CD1c-positive myeloid dendritic cell (primary cell): ENCODE measurements at regions not wholly inside any gene's neighbourhood (a gene's known extent, or its start where the extent isn't known, plus 50 kb on each side); places are given as distances from the start of the nearest gene placed in this dataset.

ENCODE experiments used
- DNase-seq: peaks from one replicate; pipeline ENCODE4 v3.0.0-alpha.2; 2016; ENCODE audit errors: extremely low spot score

- no peak for DNase-seq
Observed at GRCh38 chr13:103354171-103354570, 288.0 kb upstream of the SLC10A2 start.

GRCh38 chr13:103351035-103351828 lies 285.0 kb upstream of the SLC10A2 start:
- no peak for DNase-seq

DNA sequence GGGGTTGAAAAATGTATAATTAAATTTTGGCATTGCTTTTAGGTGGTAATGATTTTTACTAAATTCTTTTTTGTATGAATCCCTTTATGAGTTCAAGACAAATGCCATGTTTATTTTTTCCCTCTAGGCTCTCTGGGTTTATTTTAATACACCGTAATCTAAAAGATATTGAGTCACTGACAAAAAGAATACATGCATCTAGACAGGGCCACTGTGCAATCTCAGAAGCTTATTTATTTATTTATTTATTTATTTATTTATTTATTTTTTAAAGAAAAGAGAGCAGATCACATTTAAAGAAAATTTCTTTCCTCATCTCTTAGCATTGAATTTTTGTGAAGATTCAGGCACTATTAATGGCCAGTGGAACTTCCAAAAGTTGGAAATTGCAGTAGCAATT lies 283.9 kb upstream of the SLC10A2 start:
- no peak for DNase-seq

DNA sequence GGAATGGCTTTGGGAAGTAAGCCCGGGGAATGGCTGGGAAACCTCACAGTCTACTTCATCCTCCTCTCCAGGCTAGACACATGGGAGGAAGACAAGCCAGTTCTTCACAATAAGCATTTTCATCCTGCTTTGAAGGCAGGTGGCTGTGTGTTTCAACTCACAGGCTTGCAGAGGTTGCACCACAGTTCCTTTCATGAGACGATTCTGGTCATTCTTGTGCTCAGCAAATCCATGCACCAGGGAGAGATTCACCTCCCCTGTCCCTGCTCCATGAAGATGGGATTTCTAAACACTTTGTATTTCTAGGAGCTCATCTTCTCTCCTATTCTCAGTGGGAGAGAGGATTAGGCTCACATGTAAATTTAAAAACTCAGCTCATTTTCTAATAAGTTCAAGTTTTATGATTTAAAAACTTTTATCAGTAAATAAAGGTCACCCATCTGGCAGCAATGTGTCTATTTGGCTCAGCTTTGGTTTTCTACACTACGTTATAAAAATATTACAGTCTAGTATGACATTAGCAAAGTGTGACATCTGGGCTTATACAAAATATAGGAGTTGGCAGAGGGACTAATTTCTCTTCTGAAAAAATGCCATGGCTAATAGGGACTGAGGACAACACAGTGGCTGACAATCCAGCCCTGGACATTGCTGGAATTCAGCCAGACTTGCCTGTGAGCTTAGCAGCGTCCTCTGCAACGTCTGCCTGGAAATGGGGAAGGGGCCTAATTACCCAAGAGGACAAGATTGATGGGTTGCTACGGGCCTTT lies 283.2 kb upstream of the SLC10A2 start:
- no peak for DNase-seq

DNA sequence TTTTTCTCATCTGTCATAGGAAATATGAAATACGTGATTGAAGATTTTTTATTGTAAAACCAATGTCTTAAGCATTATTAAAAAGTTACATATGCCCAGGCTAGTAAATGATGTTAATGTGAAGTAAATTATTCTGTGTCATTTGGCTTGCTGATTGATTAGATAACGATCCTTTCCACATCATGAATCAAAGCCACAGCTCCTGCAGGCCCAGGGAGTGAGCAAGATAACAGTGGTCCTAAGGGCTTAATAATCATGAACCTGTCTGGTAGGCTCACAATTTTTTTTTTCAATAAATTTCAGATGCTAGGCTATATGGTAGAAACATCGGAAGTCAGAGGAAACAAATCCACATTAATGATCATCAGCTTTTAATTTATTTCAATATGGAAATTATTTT lies 269.0 kb upstream of the SLC10A2 start:
- DNase-seq: no peak

GRCh38 chr13:103331924-103332323 lies 265.7 kb upstream of the SLC10A2 start:
- DNase-seq: no peak

DNA sequence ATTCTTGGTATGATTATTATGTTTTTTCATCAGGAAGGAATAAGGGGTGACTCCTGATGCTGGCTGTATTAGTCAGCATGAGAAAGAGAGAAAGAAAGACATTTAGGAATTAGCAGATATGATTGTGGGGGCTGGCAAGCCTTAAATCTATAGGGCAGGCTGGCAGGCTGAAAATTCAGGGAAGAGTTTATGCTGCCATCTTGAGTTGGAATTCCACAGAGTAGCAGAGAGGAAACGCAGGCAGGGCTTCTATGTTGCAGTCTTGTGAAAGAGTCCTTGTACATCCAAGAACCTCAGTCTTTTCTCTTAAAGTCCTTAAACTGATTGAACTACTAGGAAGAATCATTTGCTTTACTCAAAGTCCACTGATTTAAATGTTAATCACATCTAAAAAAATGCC lies 262.7 kb upstream of the SLC10A2 start:
- DNase-seq: no peak

- DNase-seq: no peak
Observed at GRCh38 chr13:103326326-103326725, 260.1 kb upstream of the SLC10A2 start.

DNA sequence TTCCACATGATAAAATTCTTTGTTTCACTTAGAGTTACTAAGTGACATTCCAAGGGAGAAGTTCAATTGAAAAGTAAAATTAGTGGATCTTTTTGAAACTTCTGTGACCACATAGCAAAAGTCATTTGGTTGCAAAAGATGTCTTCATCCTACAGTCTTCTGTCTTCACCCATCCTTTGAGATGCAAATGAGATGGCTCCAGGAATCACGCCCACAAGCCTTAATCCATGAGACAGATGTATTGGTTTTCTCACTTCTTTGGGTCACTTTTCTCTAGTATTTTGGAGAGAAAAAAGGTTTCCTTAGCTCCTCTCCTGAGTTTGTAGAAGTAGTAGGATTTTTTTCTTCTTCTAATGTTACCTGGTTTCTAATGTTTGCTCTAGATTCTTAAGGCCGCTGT lies 259.5 kb upstream of the SLC10A2 start:
- no peak for DNase-seq

GRCh38 chr13:103324641-103325040 lies 258.4 kb upstream of the SLC10A2 start:
- no peak for DNase-seq

DNA sequence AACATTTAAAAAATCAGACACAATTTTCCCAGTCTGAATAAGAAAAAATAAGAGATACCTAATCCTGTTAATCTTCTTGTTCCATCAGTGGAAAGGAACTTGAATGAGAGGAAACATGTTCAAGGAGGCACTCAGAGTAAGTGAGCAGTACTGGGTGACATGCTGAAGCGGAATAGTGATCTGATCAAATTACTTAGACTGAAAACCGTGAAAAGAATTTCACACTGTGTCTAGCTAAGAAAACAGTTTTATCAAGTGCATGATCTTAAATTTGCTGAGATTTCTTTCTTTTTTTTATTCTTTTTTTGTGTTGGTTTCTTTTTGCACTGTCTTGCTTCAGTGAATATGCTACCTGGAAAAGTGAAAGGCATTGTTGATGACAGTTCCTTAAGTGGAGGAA lies 249.5 kb upstream of the SLC10A2 start:
- DNase-seq: no peak

DNA sequence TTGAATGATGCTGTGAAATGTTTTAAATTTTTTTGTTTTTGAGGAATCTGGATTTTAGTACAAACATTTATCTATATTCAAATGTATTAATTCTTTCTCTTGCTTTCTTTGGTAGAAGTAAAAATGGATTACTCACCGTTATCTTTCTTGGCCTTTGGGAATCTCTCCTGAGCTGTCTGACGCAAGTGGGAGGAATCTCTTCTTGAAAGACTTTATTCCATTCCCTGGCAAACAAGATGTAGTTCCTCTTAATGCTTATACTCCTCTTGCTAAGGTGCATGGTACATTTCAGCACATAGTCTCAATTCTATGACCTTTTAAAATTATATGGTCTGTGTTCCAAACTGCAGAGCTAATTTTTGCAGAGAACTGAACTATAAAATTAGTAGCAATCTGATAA lies 246.2 kb upstream of the SLC10A2 start:
- DNase-seq: no peak

GRCh38 chr13:103308667-103309066 lies 242.4 kb upstream of the SLC10A2 start:
- no peak for DNase-seq

DNA sequence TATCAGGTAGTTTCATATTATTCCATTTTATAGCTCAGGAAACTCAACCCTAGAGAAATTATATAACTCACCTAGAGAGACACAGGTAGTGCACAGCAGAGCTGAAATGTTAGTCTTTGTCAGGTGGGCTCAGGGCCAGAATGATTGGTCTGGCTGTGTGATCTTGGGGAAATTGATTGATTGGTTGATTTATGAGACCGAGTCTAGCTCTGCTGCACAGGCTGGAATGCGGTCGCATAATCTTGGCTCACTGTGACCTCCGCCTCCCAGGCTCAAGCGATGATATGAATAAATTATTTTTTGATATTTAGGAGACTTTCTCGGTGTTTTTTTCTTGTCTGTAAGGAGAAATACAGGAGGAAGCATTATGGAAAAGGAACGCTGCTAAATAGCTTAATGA lies 239.9 kb upstream of the SLC10A2 start:
- DNase-seq: no peak

GRCh38 chr13:103303078-103303651 lies 236.9 kb upstream of the SLC10A2 start:
- DNase-seq: no peak

DNA sequence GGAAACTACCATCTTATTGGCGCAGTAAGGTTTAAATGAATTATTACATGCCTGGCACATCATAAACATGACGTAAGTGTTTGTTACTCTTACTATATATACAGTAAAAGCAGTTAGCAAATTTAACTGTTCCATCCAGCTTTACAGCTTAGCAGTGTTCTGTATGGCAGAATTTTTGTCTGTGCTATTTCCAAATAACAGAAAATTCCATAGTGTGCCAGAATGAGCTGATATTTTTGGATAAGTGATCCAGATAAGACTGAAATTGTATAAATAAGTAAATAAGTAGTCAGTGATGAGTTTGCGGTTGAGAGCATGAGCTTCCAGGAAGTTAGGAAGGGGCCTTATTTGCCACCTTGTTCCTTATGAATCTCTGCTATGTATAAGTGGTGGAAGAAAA lies 236.5 kb upstream of the SLC10A2 start:
- DNase-seq: no peak

GRCh38 chr13:103299079-103299478 lies 232.9 kb upstream of the SLC10A2 start:
- DNase-seq: no peak

- no peak for DNase-seq
Observed at GRCh38 chr13:103297083-103297482, 230.9 kb upstream of the SLC10A2 start.

GRCh38 chr13:103291798-103292572 lies 225.8 kb upstream of the SLC10A2 start:
- no peak for DNase-seq

- no peak for DNase-seq
Observed at GRCh38 chr13:103291226-103291625, 225.0 kb upstream of the SLC10A2 start.

GRCh38 chr13:103289681-103290080 lies 223.5 kb upstream of the SLC10A2 start:
- DNase-seq: no peak

DNA sequence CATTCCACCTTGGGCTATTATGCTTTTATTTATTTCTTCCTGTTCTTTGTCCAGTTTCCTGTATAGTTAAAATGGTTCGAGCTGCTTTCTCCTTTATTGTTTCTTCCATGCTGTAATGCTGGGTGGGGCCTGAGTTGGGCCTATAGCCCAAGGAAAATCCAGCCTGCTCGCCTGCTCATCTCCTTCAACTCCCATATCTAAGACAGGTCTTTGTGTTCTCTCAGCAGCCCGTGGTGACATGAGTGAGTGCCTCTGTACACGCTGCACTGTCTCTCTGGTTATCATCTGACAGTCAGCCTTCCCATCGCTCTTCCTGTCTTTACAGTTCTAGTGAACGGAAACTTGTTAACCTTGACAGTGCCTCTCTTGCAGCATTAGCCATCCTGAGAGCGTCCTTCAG lies 221.9 kb upstream of the SLC10A2 start:
- DNase-seq: no peak
